Muscle of leg (tissue), 3 donors: ENCODE measurements at regions not wholly inside any gene's neighbourhood (a gene's known extent, or its start where the extent isn't known, plus 50 kb on each side); places are given as distances from the start of the nearest gene placed in this dataset.

Source experiments
- DNase-seq: peaks from one replicate; pipeline ENCODE4 v3.0.0; 2013
- H3K27ac ChIP-seq: one replicate; pipeline ENCODE4 v1.5.1; 2013; ENCODE audit warnings: mild to moderate bottlenecking, low read length, control low read depth
- H3K27me3 ChIP-seq: one replicate; pipeline ENCODE4 v1.6.1; 2013; ENCODE audit warnings: low read length; ENCODE audit not compliant: control insufficient read depth, insufficient read depth
- H3K36me3 ChIP-seq: one replicate; pipeline ENCODE4 v1.6.1; 2013; ENCODE audit warnings: low read length; ENCODE audit not compliant: control insufficient read depth, insufficient read depth
- H3K4me1 ChIP-seq: one replicate; pipeline ENCODE4 v1.6.1; 2013; ENCODE audit warnings: low read length; ENCODE audit not compliant: control insufficient read depth, insufficient read depth
- H3K4me3 ChIP-seq: one replicate; pipeline ENCODE4 v1.5.1; 2013; ENCODE audit warnings: low read length, control low read depth
- H3K9me3 ChIP-seq: replicated peaks from 2 replicates; pipeline ENCODE4 v1.6.1; 2013; ENCODE audit warnings: low read depth, low read length; ENCODE audit not compliant: control insufficient read depth
- WGBS: methylation state at CpG from one replicate; pipeline ENCODE4 v1.1.5; 2013; ENCODE audit warnings: missing lambda C conversion rate; ENCODE audit not compliant: insufficient coverage; 5-methylcytosine and 5-hydroxymethylcytosine counted together

DNA sequence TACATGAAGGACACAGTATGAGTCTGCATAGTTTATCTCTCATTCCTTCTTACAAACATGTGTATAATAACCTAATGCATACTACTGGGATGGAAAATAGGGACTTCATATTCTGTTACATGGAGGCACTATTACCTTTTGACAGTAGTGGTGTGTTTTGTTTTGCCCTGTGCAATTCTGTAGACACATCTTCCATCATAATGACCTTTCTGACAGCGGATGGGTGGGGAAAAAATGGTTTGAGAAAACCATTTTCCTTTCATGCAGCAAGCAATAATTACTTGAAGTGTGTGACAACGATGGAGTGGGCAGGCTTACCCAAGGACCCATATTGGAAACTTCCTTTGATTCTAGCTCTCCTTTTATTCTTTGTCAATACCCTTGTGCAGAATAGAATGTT is 153.6 kb upstream of the ONECUT1 start:
- Histone ChIP-seq H3K27ac (no peak overlapping the region), H3K4me1 (no peaks in the 10 kb centered on the region), H3K27me3 (no peaks in the 10 kb centered on the region), H3K4me3 (no peak overlapping the region), H3K36me3 (no peaks in the 10 kb centered on the region), H3K9me3 (no peaks in the 10 kb centered on the region)
- no CpG with 5 or more reads among the region's 2 CpGs for WGBS
- DNase-seq: no peak

DNA sequence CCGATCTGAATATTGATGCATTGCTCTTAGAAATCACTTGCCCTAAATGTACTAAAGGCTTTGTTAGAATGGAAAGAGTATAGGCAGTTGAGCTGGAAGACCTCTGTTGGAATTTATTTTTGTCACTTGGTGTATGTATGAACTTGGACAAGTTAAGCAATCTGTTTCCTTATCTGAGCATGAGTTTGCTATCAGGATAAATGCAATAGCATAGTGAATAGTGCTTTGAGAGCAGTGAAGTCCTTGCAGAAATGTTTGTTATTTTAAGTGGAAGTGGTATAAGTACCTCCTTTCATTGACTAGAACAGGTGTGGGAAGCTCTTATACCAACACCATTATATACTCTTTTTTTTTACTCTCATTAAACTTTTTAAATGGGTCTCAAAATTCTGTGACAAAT is 146.4 kb upstream of the ONECUT1 start:
- no peaks in the 10 kb centered on the region for H3K4me1 ChIP-seq
- no peaks in the 10 kb centered on the region for H3K27me3 ChIP-seq
- H3K27ac ChIP-seq: no peak overlapping the region
- no peaks in the 10 kb centered on the region for H3K9me3 ChIP-seq
- H3K4me3 ChIP-seq: no peak overlapping the region
- DNase-seq: no peak
- no peaks in the 10 kb centered on the region for H3K36me3 ChIP-seq
- whole genome bisulfite sequencing: 83% methylated on average over 1 of the region's 1 CpG

DNA sequence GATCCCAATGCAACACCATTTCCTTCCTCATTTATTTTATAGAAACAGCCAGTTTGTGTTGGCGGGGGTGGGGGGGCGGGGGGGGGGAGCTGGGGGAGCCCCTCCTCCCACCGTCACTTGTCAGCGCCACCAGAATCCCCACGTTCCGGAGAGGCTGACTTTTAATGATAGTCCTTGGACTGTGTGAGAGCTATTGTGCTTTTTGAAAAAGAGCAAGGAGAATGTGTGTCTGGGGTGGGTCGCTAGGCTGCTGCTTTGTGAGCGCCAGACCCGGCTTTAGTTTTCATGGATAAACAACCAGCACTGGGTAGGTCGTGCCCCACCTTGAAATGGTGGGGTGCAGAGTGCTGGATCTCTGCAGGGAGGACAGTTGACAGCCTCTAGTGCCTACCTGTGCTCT is 135.0 kb upstream of the ONECUT1 start:
- 32% methylated on average over 4 of the region's 10 CpGs for WGBS
- no peak overlapping the region for H3K27ac ChIP-seq
- no peak for DNase-seq
- H3K36me3 ChIP-seq: no peaks in the 10 kb centered on the region
- H3K9me3 ChIP-seq: no peaks in the 10 kb centered on the region
- no peaks in the 10 kb centered on the region for H3K4me1 ChIP-seq
- no peaks in the 10 kb centered on the region for H3K27me3 ChIP-seq
- no peak overlapping the region for H3K4me3 ChIP-seq

DNA sequence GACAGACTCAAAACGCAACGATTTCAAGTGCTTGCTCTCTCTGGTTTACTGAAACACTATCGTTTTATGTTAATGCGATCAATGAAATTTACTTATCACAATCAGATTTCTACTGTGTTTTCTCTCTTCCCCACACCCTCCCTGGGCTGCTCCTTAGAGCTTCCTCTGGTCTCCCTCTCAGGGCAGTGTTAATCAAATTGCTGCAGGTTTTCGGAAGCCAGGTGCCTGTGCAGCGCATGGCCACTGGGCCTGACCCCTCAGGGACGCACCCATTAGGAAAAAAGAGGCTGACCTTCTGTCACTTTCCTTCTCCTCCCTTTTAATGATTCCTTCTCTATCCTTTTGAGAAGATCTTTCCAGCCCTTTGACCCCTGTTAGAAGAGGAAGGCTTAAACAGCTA is 134.5 kb upstream of the ONECUT1 start:
- H3K27ac ChIP-seq: no peak overlapping the region
- H3K36me3 ChIP-seq: no peaks in the 10 kb centered on the region
- no peaks in the 10 kb centered on the region for H3K27me3 ChIP-seq
- WGBS: 68% methylated on average over 6 of the region's 7 CpGs
- H3K4me1 ChIP-seq: no peaks in the 10 kb centered on the region
- DNase-seq: no peak
- no peaks in the 10 kb centered on the region for H3K9me3 ChIP-seq
- no peak overlapping the region for H3K4me3 ChIP-seq

DNA sequence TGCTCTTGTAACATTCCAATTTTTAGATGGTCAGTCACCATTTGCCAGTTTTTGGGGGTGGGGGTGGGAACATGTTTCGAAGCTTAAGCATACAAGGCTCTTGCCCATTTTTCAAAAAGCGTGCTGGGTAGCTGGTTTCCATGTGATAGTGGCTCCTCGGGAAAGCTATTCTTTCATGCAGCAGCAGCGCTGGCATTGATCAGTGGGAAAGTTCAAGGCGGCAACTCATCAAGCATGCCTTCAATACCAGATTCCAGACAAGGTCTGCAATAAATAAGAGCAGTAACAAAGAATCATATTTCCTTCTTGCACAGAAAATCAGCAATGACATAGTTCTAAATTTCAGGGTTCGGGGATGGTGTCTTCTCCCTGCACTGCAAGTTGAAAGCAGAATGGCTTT is 133.5 kb upstream of the ONECUT1 start:
- no peaks in the 10 kb centered on the region for H3K4me1 ChIP-seq
- no peaks in the 10 kb centered on the region for H3K9me3 ChIP-seq
- 80% methylated on average over 5 of the region's 6 CpGs for WGBS
- H3K27me3 ChIP-seq: no peaks in the 10 kb centered on the region
- DNase-seq: no peak
- no peak overlapping the region for H3K27ac ChIP-seq
- no peaks in the 10 kb centered on the region for H3K36me3 ChIP-seq
- H3K4me3 ChIP-seq: no peak overlapping the region

DNA sequence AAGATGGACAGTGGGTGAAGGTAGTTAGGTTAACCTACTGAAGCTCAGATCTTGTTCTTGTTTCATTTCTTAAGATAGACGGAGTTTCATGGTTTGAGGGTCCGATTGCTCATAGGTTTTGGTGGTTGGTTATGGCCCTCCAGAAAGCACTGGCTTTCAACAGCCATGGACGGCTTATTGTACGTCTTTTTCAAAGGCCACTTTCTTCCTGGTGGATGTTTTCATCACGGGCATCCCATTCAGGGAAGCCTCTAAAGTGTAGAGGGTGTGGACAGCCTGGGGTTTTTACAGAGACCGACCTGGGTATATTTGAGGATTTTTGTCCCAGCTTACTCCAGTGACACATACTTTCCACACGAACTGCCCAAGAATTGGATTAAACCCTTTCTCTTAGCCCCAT is 132.7 kb upstream of the ONECUT1 start:
- WGBS: 87% methylated on average over 4 of the region's 7 CpGs
- Histone ChIP-seq H3K36me3 (no peaks in the 10 kb centered on the region), H3K27me3 (no peaks in the 10 kb centered on the region), H3K9me3 (no peaks in the 10 kb centered on the region), H3K4me3 (no peak overlapping the region), H3K4me1 (no peaks in the 10 kb centered on the region), H3K27ac (no peak overlapping the region)
- no peak for DNase-seq

DNA sequence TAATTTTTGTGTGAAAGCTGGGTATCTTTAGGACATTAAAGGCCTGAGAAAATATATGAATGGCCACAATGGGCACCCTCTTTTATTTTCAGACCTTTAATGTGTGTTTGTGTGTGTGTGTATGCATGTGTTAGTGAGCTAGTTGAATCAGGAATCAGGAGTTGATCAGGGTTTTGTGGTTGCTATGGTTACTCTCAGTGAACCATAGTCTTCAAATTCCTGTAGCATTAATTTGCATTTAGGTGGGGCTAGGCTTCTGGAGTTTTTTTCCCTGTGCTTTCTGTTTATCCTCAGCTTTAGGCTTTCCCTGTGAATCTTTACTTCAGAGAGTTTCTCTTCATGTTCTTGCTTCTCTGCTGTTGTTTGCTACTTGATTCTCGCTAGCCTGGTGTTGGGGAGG is 122.0 kb upstream of the ONECUT1 start:
- Histone ChIP-seq H3K36me3 (no peaks in the 10 kb centered on the region), H3K27me3 (no peaks in the 10 kb centered on the region), H3K4me3 (no peak overlapping the region), H3K9me3 (no peaks in the 10 kb centered on the region), H3K27ac (no peak overlapping the region), H3K4me1 (no peaks in the 10 kb centered on the region)
- no CpG with 5 or more reads among the region's 1 CpG for WGBS
- DNase-seq: no peak

DNA sequence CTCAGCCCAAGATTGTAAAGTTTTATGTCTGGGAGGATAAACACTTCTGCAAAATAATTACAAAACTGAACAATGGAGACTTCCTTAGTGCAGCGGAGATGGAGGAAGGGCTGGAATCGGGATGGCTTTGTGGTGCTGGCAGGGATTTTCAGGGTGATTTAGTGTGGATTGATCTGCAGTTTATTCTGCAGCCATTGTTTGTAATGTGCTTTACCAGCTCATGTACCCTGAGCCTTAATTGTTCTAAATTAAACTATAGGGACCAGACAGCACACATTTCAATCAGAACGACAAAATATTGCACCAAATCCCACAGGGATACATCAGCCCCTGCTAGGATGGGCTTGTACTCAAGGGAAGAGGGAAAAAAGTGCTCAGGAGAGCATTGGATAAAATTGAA is 103.2 kb upstream of the ONECUT1 start:
- no peak for DNase-seq
- Histone ChIP-seq H3K9me3 (no peaks in the 10 kb centered on the region), H3K4me1 (no peaks in the 10 kb centered on the region), H3K36me3 (no peaks in the 10 kb centered on the region), H3K27ac (no peak overlapping the region), H3K4me3 (no peak overlapping the region), H3K27me3 (no peaks in the 10 kb centered on the region)
- no CpG with 5 or more reads among the region's 3 CpGs for WGBS

DNA sequence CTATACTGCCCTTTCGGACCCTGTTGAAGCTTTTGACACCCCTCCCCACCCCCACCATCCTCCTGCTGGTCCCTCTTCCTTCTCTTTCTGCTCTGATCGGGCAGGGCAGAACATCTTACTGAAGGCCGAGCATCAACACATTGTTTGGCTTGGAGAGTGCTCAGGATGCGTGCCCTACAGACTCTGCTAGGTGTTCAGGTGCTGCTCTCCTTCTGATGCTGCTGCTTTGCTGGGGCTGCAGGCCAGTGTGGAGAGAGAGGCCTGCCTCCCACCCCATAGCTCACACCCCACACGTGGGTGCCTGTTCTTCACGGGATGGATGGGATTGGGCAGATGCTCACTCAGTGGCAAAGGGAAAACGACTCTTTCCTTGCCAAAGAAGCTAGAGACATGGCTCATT is 89.8 kb upstream of the ONECUT1 start:
- Histone ChIP-seq H3K27me3 (no peaks in the 10 kb centered on the region), H3K4me3 (no peak overlapping the region), H3K4me1 (no peaks in the 10 kb centered on the region), H3K36me3 (no peaks in the 10 kb centered on the region), H3K27ac (no peak overlapping the region), H3K9me3 (no peaks in the 10 kb centered on the region)
- no peak for DNase-seq
- WGBS: 21% methylated on average over 2 of the region's 7 CpGs

DNA sequence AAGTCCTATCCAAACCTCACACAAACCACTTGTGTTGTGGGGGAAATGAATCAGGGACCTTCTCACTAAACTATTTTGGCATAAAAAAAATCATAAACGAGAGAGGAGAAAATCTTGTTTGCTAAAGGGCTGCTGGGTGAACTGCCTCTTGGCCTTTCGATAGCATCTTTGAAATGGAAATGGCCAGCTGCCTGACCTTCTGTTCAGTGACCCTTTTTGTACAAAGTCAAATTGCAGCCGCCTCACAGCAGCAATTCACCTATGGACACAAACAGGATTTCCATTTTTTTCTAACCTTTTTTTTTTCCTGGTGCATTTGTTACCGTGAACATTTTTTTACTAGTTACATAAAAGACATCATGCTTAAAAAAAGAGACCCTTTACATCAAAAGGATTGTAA is 89.0 kb upstream of the ONECUT1 start:
- no peak for DNase-seq
- Histone ChIP-seq H3K27ac (no peak overlapping the region), H3K9me3 (no peaks in the 10 kb centered on the region), H3K36me3 (no peaks in the 10 kb centered on the region), H3K4me1 (no peaks in the 10 kb centered on the region), H3K27me3 (no peaks in the 10 kb centered on the region), H3K4me3 (no peak overlapping the region)
- WGBS: 45% methylated on average over 2 of the region's 4 CpGs

DNA sequence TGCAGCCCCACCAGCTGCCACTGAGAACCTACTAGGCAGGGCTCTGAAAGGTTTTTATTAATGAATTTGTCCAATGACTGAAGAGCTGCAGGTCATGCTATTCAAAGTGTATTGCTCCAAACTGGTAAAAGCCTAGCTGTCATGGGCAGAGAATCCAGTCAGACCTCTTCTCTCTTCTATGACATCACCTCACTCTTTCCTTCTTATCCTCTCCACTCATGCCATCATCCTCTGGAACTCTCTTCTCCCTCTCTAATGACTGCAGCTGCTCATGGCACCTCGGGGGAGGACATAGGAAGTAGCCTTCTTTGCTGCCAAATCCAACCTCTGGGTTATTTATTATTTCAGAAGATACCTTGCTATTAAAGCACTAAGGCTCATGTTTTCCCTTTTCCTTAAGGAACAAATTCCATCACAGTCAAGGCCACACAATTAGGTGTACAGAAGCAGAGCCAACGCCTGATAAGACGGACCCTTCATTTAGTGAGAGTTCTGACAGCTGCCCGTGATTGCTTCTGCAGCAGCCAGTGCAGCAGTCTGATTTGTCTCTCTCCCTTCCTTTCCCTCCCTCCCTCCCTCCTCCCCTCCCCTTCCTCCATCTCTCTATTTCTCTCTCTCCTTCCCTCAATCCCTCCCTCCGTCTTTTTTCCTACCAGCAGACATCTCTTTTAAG is 87.0 kb upstream of the ONECUT1 start:
- 15% methylated on average over 3 of the region's 5 CpGs for WGBS
- H3K36me3 ChIP-seq: no peaks in the 10 kb centered on the region
- DNase-seq: no peak
- H3K4me3 ChIP-seq: no peak overlapping the region
- no peaks in the 10 kb centered on the region for H3K9me3 ChIP-seq
- no peaks in the 10 kb centered on the region for H3K27me3 ChIP-seq
- H3K4me1 ChIP-seq: no peaks in the 10 kb centered on the region
- H3K27ac ChIP-seq: no peak overlapping the region
